Tibial artery (tissue), 4 donors: ENCODE measurements at regions not wholly inside any gene's neighbourhood (a gene's known extent, or its start where the extent isn't known, plus 50 kb on each side); places are given as distances from the start of the nearest gene placed in this dataset.

Experiments
- DNase-seq, 2 donors: peaks; one replicate each; pipeline ENCODE4 v3.0.0-alpha.2; 2019
- H3K27ac ChIP-seq, 2 donors: fragments of 200-600 bp; sonication (generic) in 1 of 2; 1 replicate in 1 of 2; 2 replicates in 1 of 2; pipeline ENCODE4 v1.5.1; 2018 to 2019; ENCODE audit warnings: mild to moderate bottlenecking in 1 of 2
- H3K27me3 ChIP-seq, 2 donors: fragments of 200-600 bp; sonication (generic) in 1 of 2; one replicate each; pipeline versions ENCODE4 v1.5.1 to v1.6.0; 2016 to 2019
- H3K36me3 ChIP-seq, 3 donors: fragments of 200-600 bp; sonication (generic) in 2 of 3; one replicate each; pipeline ENCODE4 v1.5.1; 2016 to 2019; ENCODE audit warnings: mild to moderate bottlenecking in 2 of 3
- H3K4me1 ChIP-seq, 4 donors: fragments of 200-600 bp; sonication (generic) in 2 of 4; 1 replicate in 3 of 4; 2 replicates in 1 of 4; pipeline ENCODE4 v1.5.1; 2016 to 2019
- H3K4me3 ChIP-seq, 2 donors: fragments of 200-600 bp; sonication (generic) in 1 of 2; 1 replicate in 1 of 2; 2 replicates in 1 of 2; pipeline ENCODE4 v1.5.1; 2018 to 2019; ENCODE audit warnings: mild to moderate bottlenecking in 2 of 2
- H3K9me3 ChIP-seq, 3 donors: fragments of 200-600 bp; sonication (generic) in 1 of 3; one replicate each; pipeline ENCODE4 v1.5.1; 2016 to 2019
- CTCF ChIP-seq, 2 experiments: fragments of 200-600 bp in 1 of 2; fragments of 450-650 bp in 1 of 2; IDR thresholded peaks; one replicate each; pipeline ENCODE4 v1.5.1; 2017 to 2019; ENCODE audit warnings: antibody characterized with exemption in 2 of 2, mild to moderate bottlenecking in 1 of 2, moderate library complexity in 1 of 2
- intact Hi-C: fragments of 100-400 bp; cut with DNase I; formaldehyde crosslinking; loops from one replicate; pipeline ENCODE4 v1.15.0; 2023; ENCODE audit warnings: low total_unique reads

- Histone ChIP-seq H3K27me3 (peaks cover 0 to 7% of the 10 kb centered on the region in 2 donors), H3K27ac (no peak overlapping the region)
Observed at GRCh38 chr22:48142388-48142787, 1379.9 kb downstream of the TBC1D22A start.

GRCh38 chr22:48141301-48141700, 1378.9 kb downstream of the TBC1D22A start:
- Histone ChIP-seq H3K36me3 (no peaks in the 10 kb centered on the region), H3K4me3 (no peak overlapping the region), H3K27ac (no peak overlapping the region), H3K27me3 (peaks cover 0 to 7% of the 10 kb centered on the region in 2 donors), H3K4me1 (no peaks in the 10 kb centered on the region), H3K9me3 (no peaks in the 10 kb centered on the region)
- intact Hi-C loops = no loop called here
- no peak for DNase-seq
- no peak for TF ChIP-seq CTCF (IDR thresholded peaks at IDR 0.05)

More at GRCh38 chr22:48142388-48142787, 1379.9 kb downstream of the TBC1D22A start:
- TF ChIP-seq CTCF (IDR thresholded peaks at IDR 0.05) = no peak
- no peaks in the 10 kb centered on the region for H3K36me3 ChIP-seq
- no peaks in the 10 kb centered on the region for H3K4me1 ChIP-seq
- intact Hi-C loops = no loop called here
- DNase-seq = no peak
- no peak overlapping the region for H3K4me3 ChIP-seq
- H3K9me3 ChIP-seq = no peaks in the 10 kb centered on the region

GRCh38 chr22:48140261-48140813, 1377.9 kb downstream of the TBC1D22A start:
- DNase-seq = no peak
- Histone ChIP-seq H3K9me3 (no peaks in the 10 kb centered on the region), H3K4me1 (no peaks in the 10 kb centered on the region), H3K27me3 (no peaks in the 10 kb centered on the region), H3K36me3 (no peaks in the 10 kb centered on the region), H3K27ac (no peak overlapping the region), H3K4me3 (no peak overlapping the region)
- intact Hi-C loops = no loop called here
- TF ChIP-seq CTCF (IDR thresholded peaks at IDR 0.05) = no peak

GRCh38 chr22:48139776-48140175, 1377.3 kb downstream of the TBC1D22A start:
- Histone ChIP-seq H3K9me3 (no peaks in the 10 kb centered on the region), H3K36me3 (no peaks in the 10 kb centered on the region), H3K4me1 (no peaks in the 10 kb centered on the region), H3K4me3 (no peak overlapping the region), H3K27me3 (no peaks in the 10 kb centered on the region), H3K27ac (no peak overlapping the region)
- TF ChIP-seq CTCF (IDR thresholded peaks at IDR 0.05) = no peak
- intact Hi-C loops = no loop called here
- DNase-seq = no peak

GRCh38 chr22:48138855-48139254, 1376.4 kb downstream of the TBC1D22A start:
- DNase-seq = no peak

More at GRCh38 chr22:48138855-48139254, 1376.4 kb downstream of the TBC1D22A start:
- no peak overlapping the region for H3K27ac ChIP-seq
- TF ChIP-seq CTCF (IDR thresholded peaks at IDR 0.05) = no peak
- H3K9me3 ChIP-seq = no peaks in the 10 kb centered on the region
- no peaks in the 10 kb centered on the region for H3K4me1 ChIP-seq
- H3K27me3 ChIP-seq = no peaks in the 10 kb centered on the region
- no peak overlapping the region for H3K4me3 ChIP-seq
- H3K36me3 ChIP-seq = no peaks in the 10 kb centered on the region
- intact Hi-C loops = no loop called here
